SU-DHL-6 (cell line): ENCODE measurements at regions not wholly inside any gene's neighbourhood (a gene's known extent, or its start where the extent isn't known, plus 50 kb on each side); places are given as distances from the start of the nearest gene placed in this dataset.

ENCODE experiments used
- CTCF ChIP-seq: fragments of 200-600 bp; sonication (generic); IDR thresholded peaks from one replicate; pipeline ENCODE4 v1.5.1; 2017; ENCODE audit warnings: antibody characterized with exemption, mild to moderate bottlenecking, low read length, moderate library complexity; ENCODE audit not compliant: insufficient read depth, poor library complexity, severe bottlenecking
- EZH2phosphoT487 ChIP-seq: fragments of 200-600 bp; sonication (generic), shearing (Covaris generic); conservative IDR thresholded peaks from 2 replicates; pipeline ENCODE4 v1.6.1; 2018; ENCODE audit warnings: mild to moderate bottlenecking, antibody characterized with exemption, low read length, moderate library complexity, mixed read lengths

DNA sequence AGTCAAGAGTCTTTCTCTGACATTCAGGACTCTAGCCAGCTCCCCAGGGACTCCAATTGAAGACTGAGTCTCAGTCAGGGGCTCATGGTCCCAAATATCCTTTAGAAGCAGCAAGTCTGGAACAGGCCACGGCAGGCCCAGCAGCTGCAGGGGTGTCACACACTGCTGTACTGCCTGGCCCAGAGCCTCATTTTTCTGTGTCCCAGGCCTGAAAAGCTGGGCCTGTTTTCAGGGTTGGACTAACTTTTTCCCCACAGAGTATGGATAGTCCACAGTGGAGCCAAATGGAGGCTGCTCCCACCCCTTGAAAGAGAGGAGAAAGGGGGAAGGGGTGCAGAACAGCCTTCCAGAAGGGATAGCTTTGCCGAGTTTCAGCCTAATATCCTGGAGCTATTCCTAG, 146.8 kb upstream of the NALF2 start:
- TF ChIP-seq CTCF, result no peak
- no peak for TF ChIP-seq EZH2phosphoT487
